SK-N-SH treated with all-trans-retinoic acid at 6 μM for 48 hours (cell line): ENCODE measurements at regions not wholly inside any gene's neighbourhood (a gene's known extent, or its start where the extent isn't known, plus 50 kb on each side); places are given as distances from the start of the nearest gene placed in this dataset.

Source experiments
- ATAC-seq: fragments of 200-7000 bp; cut with Tn5 transposase; 3 replicates; pipeline ENCODE4 v1.9.1; 2020; ENCODE audit warnings: mild to moderate bottlenecking, moderate library complexity
- ARNTL ChIP-seq: fragments of 450-650 bp; formaldehyde crosslinking; IDR thresholded peaks from 2 replicates; pipeline ENCODE4 v1.5.0; 2020; ENCODE audit warnings: low read depth, mild to moderate bottlenecking, moderate library complexity, borderline replicate concordance
- BACH2 ChIP-seq: fragments of 250-450 bp; sonication (Bioruptor Pico); IDR thresholded peaks from 2 replicates; pipeline ENCODE4 v1.9.0; 2021; ENCODE audit warnings: mild to moderate bottlenecking, borderline replicate concordance
- CSDC2 ChIP-seq: fragments of 250-450 bp; sonication (Bioruptor Pico); IDR thresholded peaks from 2 replicates; pipeline ENCODE4 v1.5.0; 2020; ENCODE audit warnings: mild to moderate bottlenecking, moderate library complexity
- ESRRG ChIP-seq: fragments of 250-450 bp; sonication (Bioruptor Pico); IDR thresholded peaks from 2 replicates; pipeline ENCODE4 v1.6.1; 2021; ENCODE audit warnings: mild to moderate bottlenecking
- GLIS3 ChIP-seq: fragments of 250-450 bp; sonication (Bioruptor Pico); IDR thresholded peaks from 2 replicates; pipeline ENCODE4 v1.5.0; 2020; ENCODE audit warnings: mild to moderate bottlenecking, moderate library complexity
- ISL1 ChIP-seq: fragments of 250-450 bp; sonication (Bioruptor Pico); IDR thresholded peaks from 2 replicates; pipeline ENCODE4 v2.1.2; 2022; ENCODE audit warnings: mild to moderate bottlenecking, moderate library complexity
- OSR1 ChIP-seq: fragments of 250-450 bp; sonication (Bioruptor Pico); IDR thresholded peaks from 2 replicates; pipeline ENCODE4 v1.8.0; 2022; ENCODE audit warnings: moderate library complexity, mild to moderate bottlenecking, inconsistent platforms
- PPARA ChIP-seq: fragments of 250-450 bp; sonication (Bioruptor Pico); IDR thresholded peaks from 2 replicates; pipeline ENCODE4 v1.5.0; 2020; ENCODE audit warnings: mild to moderate bottlenecking, borderline replicate concordance
- RARB ChIP-seq: fragments of 250-450 bp; sonication (Bioruptor Pico); IDR thresholded peaks from 2 replicates; pipeline ENCODE4 v1.8.0; 2021; ENCODE audit warnings: mild to moderate bottlenecking, moderate library complexity
- SNAI2 ChIP-seq: fragments of 250-450 bp; sonication (Bioruptor Pico); IDR thresholded peaks from 2 replicates; pipeline ENCODE4 v1.5.0; 2020; ENCODE audit warnings: mild to moderate bottlenecking, moderate library complexity
- TCF4 ChIP-seq: fragments of 250-450 bp; sonication (Bioruptor Pico); IDR thresholded peaks from 2 replicates; pipeline ENCODE4 v1.8.0; 2021; ENCODE audit warnings: mild to moderate bottlenecking, moderate library complexity, borderline replicate concordance
- TOX ChIP-seq: fragments of 250-450 bp; sonication (Bioruptor Pico); IDR thresholded peaks from 2 replicates; pipeline ENCODE4 v1.8.0; 2021; ENCODE audit warnings: mild to moderate bottlenecking, moderate library complexity, borderline replicate concordance
- TSHZ2 ChIP-seq: fragments of 250-450 bp; sonication (Bioruptor Pico); IDR thresholded peaks from 2 replicates; pipeline ENCODE4 v1.5.0; 2020; ENCODE audit warnings: mild to moderate bottlenecking, moderate library complexity
- ZC3H10 ChIP-seq: fragments of 250-450 bp; sonication (Bioruptor Pico); IDR thresholded peaks from 2 replicates; pipeline ENCODE4 v1.5.1; 2021; ENCODE audit warnings: mild to moderate bottlenecking, moderate library complexity
- ZFP3 ChIP-seq: fragments of 250-450 bp; sonication (Bioruptor Pico); IDR thresholded peaks from 2 replicates; pipeline ENCODE4 v1.5.0; 2020; ENCODE audit warnings: mild to moderate bottlenecking, moderate library complexity
- ZFP30 ChIP-seq: fragments of 450-650 bp; formaldehyde crosslinking; IDR thresholded peaks from 2 replicates; pipeline ENCODE4 v1.5.0; 2022; ENCODE audit warnings: mild to moderate bottlenecking, moderate library complexity
- ZNF565 ChIP-seq: fragments of 450-650 bp; formaldehyde crosslinking; conservative IDR thresholded peaks from 2 replicates; pipeline ENCODE4 v1.5.0; 2020; ENCODE audit warnings: low read depth, mild to moderate bottlenecking, moderate library complexity
- ZNF70 ChIP-seq: fragments of 450-650 bp; formaldehyde crosslinking; IDR thresholded peaks from 2 replicates; pipeline ENCODE4 v1.5.0; 2020; ENCODE audit warnings: mild to moderate bottlenecking, moderate library complexity
- ZNF8 ChIP-seq: fragments of 450-650 bp; formaldehyde crosslinking; IDR thresholded peaks from 2 replicates; pipeline ENCODE4 v1.5.0; 2020; ENCODE audit warnings: mild to moderate bottlenecking, moderate library complexity
- TF ChIP-seq, protein P1 (sequence below): fragments of 250-450 bp; sonication (Bioruptor Pico); IDR thresholded peaks from 2 replicates; pipeline ENCODE4 v1.8.0; 2020; ENCODE audit warnings: mild to moderate bottlenecking, moderate library complexity, borderline replicate concordance
- TF ChIP-seq, protein P2 (sequence below): fragments of 250-450 bp; sonication (Bioruptor Pico); IDR thresholded peaks from 2 replicates; pipeline ENCODE4 v1.8.0; 2021; ENCODE audit warnings: low read depth, mild to moderate bottlenecking, moderate library complexity, borderline replicate concordance
- TF ChIP-seq, protein P3 (sequence below): fragments of 250-450 bp; sonication (Bioruptor Pico); IDR thresholded peaks from 2 replicates; pipeline ENCODE4 v1.5.1; 2020; ENCODE audit warnings: low read depth, mild to moderate bottlenecking, moderate library complexity

- no peak for ATAC-seq
- TF ChIP-seq BACH2 (CRISPR knock-in tag): no peak
Observed at GRCh38 chr6:144395014-144395413, 109.9 kb downstream of the UTRN start.

GRCh38 chr6:144395826-144396225 is 110.7 kb downstream of the UTRN start:
- TF ChIP-seq ZFP3 (CRISPR knock-in tag) (no peak), TSHZ2 (CRISPR knock-in tag) (no peak), ZNF565 (CRISPR knock-in tag) (no peak), ISL1 (CRISPR knock-in tag) (no peak), OSR1 (CRISPR knock-in tag) (no peak), RARB (CRISPR knock-in tag) (no peak), ZNF8 (no peak), ARNTL (CRISPR knock-in tag) (no peak), ZC3H10 (no peak), CSDC2 (CRISPR knock-in tag) (no peak), GLIS3 (CRISPR knock-in tag) (no peak), TCF4 (no peak), PPARA (CRISPR knock-in tag) (no peak)
- TF ChIP-seq, protein P1, sequence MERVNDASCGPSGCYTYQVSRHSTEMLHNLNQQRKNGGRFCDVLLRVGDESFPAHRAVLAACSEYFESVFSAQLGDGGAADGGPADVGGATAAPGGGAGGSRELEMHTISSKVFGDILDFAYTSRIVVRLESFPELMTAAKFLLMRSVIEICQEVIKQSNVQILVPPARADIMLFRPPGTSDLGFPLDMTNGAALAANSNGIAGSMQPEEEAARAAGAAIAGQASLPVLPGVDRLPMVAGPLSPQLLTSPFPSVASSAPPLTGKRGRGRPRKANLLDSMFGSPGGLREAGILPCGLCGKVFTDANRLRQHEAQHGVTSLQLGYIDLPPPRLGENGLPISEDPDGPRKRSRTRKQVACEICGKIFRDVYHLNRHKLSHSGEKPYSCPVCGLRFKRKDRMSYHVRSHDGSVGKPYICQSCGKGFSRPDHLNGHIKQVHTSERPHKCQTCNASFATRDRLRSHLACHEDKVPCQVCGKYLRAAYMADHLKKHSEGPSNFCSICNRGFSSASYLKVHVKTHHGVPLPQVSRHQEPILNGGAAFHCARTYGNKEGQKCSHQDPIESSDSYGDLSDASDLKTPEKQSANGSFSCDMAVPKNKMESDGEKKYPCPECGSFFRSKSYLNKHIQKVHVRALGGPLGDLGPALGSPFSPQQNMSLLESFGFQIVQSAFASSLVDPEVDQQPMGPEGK (CRISPR knock-in tag): no peak
- TF ChIP-seq, protein P2, sequence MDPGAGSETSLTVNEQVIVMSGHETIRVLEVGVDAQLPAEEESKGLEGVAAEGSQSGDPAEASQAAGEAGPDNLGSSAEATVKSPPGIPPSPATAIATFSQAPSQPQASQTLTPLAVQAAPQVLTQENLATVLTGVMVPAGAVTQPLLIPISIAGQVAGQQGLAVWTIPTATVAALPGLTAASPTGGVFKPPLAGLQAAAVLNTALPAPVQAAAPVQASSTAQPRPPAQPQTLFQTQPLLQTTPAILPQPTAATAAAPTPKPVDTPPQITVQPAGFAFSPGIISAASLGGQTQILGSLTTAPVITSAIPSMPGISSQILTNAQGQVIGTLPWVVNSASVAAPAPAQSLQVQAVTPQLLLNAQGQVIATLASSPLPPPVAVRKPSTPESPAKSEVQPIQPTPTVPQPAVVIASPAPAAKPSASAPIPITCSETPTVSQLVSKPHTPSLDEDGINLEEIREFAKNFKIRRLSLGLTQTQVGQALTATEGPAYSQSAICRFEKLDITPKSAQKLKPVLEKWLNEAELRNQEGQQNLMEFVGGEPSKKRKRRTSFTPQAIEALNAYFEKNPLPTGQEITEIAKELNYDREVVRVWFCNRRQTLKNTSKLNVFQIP (CRISPR knock-in tag): no peak
- TF ChIP-seq, protein P3, sequence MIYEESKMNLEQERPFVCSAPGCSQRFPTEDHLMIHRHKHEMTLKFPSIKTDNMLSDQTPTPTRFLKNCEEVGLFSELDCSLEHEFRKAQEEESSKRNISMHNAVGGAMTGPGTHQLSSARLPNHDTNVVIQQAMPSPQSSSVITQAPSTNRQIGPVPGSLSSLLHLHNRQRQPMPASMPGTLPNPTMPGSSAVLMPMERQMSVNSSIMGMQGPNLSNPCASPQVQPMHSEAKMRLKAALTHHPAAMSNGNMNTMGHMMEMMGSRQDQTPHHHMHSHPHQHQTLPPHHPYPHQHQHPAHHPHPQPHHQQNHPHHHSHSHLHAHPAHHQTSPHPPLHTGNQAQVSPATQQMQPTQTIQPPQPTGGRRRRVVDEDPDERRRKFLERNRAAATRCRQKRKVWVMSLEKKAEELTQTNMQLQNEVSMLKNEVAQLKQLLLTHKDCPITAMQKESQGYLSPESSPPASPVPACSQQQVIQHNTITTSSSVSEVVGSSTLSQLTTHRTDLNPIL (CRISPR knock-in tag): no peak
- ATAC-seq: no peak

DNA sequence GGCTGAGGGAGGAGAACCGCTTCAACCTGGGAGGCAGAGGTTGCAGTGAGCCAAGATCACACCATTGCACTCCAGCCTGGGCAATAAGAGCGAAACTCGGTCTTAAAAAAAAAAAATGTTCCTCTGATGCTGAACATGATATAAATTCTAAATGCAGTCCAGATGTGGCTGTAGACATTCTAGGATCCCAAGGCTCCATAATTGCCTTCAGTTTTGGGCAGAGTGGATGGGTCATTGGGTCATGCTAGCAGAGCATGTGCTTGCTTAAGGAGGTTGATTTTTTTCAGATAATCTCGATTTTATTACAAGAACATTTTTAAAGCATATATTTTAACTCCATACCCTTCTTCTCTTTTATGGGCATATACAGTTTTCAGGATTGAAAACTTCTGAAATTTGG is 112.0 kb downstream of the UTRN start:
- no peak for ATAC-seq
- TF ChIP-seq, protein P2 (CRISPR knock-in tag): no peak
- no peak for TF ChIP-seq ZC3H10
- TF ChIP-seq, protein P3 (CRISPR knock-in tag): no peak
- no peak for TF ChIP-seq CSDC2 (CRISPR knock-in tag)
- no peak for TF ChIP-seq SNAI2 (CRISPR knock-in tag)
- no peak for TF ChIP-seq ARNTL (CRISPR knock-in tag)
- TF ChIP-seq ZFP30 (CRISPR knock-in tag): no peak
- TF ChIP-seq ZFP3 (CRISPR knock-in tag): no peak
- TF ChIP-seq ESRRG: no peak
- TF ChIP-seq PPARA (CRISPR knock-in tag): no peak
- TF ChIP-seq, protein P1 (CRISPR knock-in tag): no peak
- no peak for TF ChIP-seq ISL1 (CRISPR knock-in tag)
- no peak for TF ChIP-seq RARB (CRISPR knock-in tag)
- no peak for TF ChIP-seq ZNF565 (CRISPR knock-in tag)
- no peak for TF ChIP-seq TOX (CRISPR knock-in tag)
- TF ChIP-seq TSHZ2 (CRISPR knock-in tag): no peak
- no peak for TF ChIP-seq BACH2 (CRISPR knock-in tag)
- no peak for TF ChIP-seq ZNF70 (CRISPR knock-in tag)
